ENCODE measurements at regions not wholly inside any gene's neighbourhood (a gene's known extent, or its start where the extent isn't known, plus 50 kb on each side); places are given as distances from the start of the nearest gene placed in this dataset.

- Histone ChIP-seq H3K9me3 (ENCODE audit: low read length) (no peaks in the 10 kb centered on the region), H3K9me2 (replicated peaks; ENCODE audit: low read length) (no peaks in the 10 kb centered on the region), H3F3A (ENCODE audit: low read length, unreplicated experiment) (no peaks in the 10 kb centered on the region), H3K27ac (ENCODE audit: low read length) (no peak overlapping the region), H3K79me2 (ENCODE audit: low read length) (no peaks in the 10 kb centered on the region), H2AFZ (ENCODE audit: low read length) (no peak overlapping the region), H3K36me3 (ENCODE audit: low read depth, low read length) (no peaks in the 10 kb centered on the region), H3K4me2 (ENCODE audit: low read length) (peak overlapping the region; percentile 0; the same call in 1 of the 2 replicates), H3K4me1 (ENCODE audit: insufficient read depth, low read length) (peaks cover 9% of the 10 kb centered on the region), H3K9ac (ENCODE audit: low read length) (no peak overlapping the region), H4K20me1 (ENCODE audit: low read length) (no peaks in the 10 kb centered on the region), H3K4me3 (ENCODE audit: low read length) (no peak overlapping the region), H3K27me3 (ENCODE audit: low read length) (no peaks in the 10 kb centered on the region)
- ChIA-PET CTCF (no interaction called here), POLR2A (ENCODE audit: unreplicated experiment) (no interaction called here)
- ATAC-seq, result peak; percentile 28; the same call in 1 of the 2 replicates
- no TSS peak for BruUV-seq (replicated peaks)
- intact Hi-C loops (cut with micrococcal nuclease), result loop anchor here (1.0 to 10.0 kb wide), 3 partner anchors 163 to 1034 kb away; no protein-coding TSS in a partner anchor
- DNase-seq, result no peak
- TF ChIP-seq, protein P1, sequence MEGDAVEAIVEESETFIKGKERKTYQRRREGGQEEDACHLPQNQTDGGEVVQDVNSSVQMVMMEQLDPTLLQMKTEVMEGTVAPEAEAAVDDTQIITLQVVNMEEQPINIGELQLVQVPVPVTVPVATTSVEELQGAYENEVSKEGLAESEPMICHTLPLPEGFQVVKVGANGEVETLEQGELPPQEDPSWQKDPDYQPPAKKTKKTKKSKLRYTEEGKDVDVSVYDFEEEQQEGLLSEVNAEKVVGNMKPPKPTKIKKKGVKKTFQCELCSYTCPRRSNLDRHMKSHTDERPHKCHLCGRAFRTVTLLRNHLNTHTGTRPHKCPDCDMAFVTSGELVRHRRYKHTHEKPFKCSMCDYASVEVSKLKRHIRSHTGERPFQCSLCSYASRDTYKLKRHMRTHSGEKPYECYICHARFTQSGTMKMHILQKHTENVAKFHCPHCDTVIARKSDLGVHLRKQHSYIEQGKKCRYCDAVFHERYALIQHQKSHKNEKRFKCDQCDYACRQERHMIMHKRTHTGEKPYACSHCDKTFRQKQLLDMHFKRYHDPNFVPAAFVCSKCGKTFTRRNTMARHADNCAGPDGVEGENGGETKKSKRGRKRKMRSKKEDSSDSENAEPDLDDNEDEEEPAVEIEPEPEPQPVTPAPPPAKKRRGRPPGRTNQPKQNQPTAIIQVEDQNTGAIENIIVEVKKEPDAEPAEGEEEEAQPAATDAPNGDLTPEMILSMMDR (conservative IDR thresholded peaks at IDR 0.05; ENCODE audit: low read depth, low read length), result no peak
- no peak for TF ChIP-seq EZH2 (IDR thresholded peaks at IDR 0.05; ENCODE audit: low read length, unreplicated experiment)
- no peak for TF ChIP-seq EZH2phosphoT487 (IDR thresholded peaks at IDR 0.05; ENCODE audit: borderline replicate concordance, low read length)
These were observed 67.8 kb downstream of the CASP12 start for GRCh38 chr11:104830508-104830907.

- Histone ChIP-seq H3K9me3 (ENCODE audit: low read length) (no peaks in the 10 kb centered on the region), H3K4me2 (ENCODE audit: low read length) (peak overlapping the region; percentile 0; the same call in 1 of the 2 replicates), H3K9ac (ENCODE audit: low read length) (no peak overlapping the region), H2AFZ (ENCODE audit: low read length) (no peak overlapping the region), H3K27me3 (ENCODE audit: low read length) (no peaks in the 10 kb centered on the region), H3K4me3 (ENCODE audit: low read length) (no peak overlapping the region), H3K4me1 (ENCODE audit: insufficient read depth, low read length) (peaks cover 9% of the 10 kb centered on the region), H3F3A (ENCODE audit: low read length, unreplicated experiment) (no peaks in the 10 kb centered on the region), H4K20me1 (ENCODE audit: low read length) (no peaks in the 10 kb centered on the region), H3K79me2 (ENCODE audit: low read length) (no peaks in the 10 kb centered on the region), H3K9me2 (replicated peaks; ENCODE audit: low read length) (no peaks in the 10 kb centered on the region), H3K27ac (ENCODE audit: low read length) (no peak overlapping the region), H3K36me3 (ENCODE audit: low read depth, low read length) (no peaks in the 10 kb centered on the region)
- DNase-seq (peak; percentile 85), ATAC-seq (peak; percentile 96)
- ChIA-PET POLR2A (ENCODE audit: unreplicated experiment) (no interaction called here), CTCF (no interaction called here)
- intact Hi-C loops (cut with micrococcal nuclease), result loop anchor here (1.0 to 10.0 kb wide), 3 partner anchors 163 to 1035 kb away; no protein-coding TSS in a partner anchor
- BruUV-seq (replicated peaks), result no TSS peak
- TF ChIP-seq EZH2 (IDR thresholded peaks at IDR 0.05; ENCODE audit: low read length, unreplicated experiment) (no peak), EZH2phosphoT487 (IDR thresholded peaks at IDR 0.05; ENCODE audit: borderline replicate concordance, low read length) (no peak)
- TF ChIP-seq, protein P1 (conservative IDR thresholded peaks at IDR 0.05; ENCODE audit: low read depth, low read length), result no peak
These were observed 68.2 kb downstream of the CASP12 start for GRCh38 chr11:104830080-104830479.

- Histone ChIP-seq H3K9me2 (replicated peaks; ENCODE audit: low read length) (no peaks in the 10 kb centered on the region), H3K27ac (ENCODE audit: low read length) (no peak overlapping the region), H3K4me3 (ENCODE audit: low read length) (no peak overlapping the region), H3K4me1 (ENCODE audit: insufficient read depth, low read length) (peaks cover 9% of the 10 kb centered on the region), H3K4me2 (ENCODE audit: low read length) (no peak overlapping the region), H4K20me1 (ENCODE audit: low read length) (no peaks in the 10 kb centered on the region), H3K9me3 (ENCODE audit: low read length) (no peaks in the 10 kb centered on the region), H3K9ac (ENCODE audit: low read length) (no peak overlapping the region), H3K36me3 (ENCODE audit: low read depth, low read length) (no peaks in the 10 kb centered on the region), H3K79me2 (ENCODE audit: low read length) (no peaks in the 10 kb centered on the region), H2AFZ (ENCODE audit: low read length) (no peak overlapping the region), H3K27me3 (ENCODE audit: low read length) (no peaks in the 10 kb centered on the region), H3F3A (ENCODE audit: low read length, unreplicated experiment) (no peaks in the 10 kb centered on the region)
- ATAC-seq (no peak), DNase-seq (no peak)
- intact Hi-C loops (cut with micrococcal nuclease), result no loop called here
- POLR2A ChIA-PET (ENCODE audit: unreplicated experiment), result no interaction called here
- TF ChIP-seq, protein P1 (conservative IDR thresholded peaks at IDR 0.05; ENCODE audit: low read depth, low read length), result no peak
- TF ChIP-seq EZH2 (IDR thresholded peaks at IDR 0.05; ENCODE audit: low read length, unreplicated experiment) (no peak), EZH2phosphoT487 (IDR thresholded peaks at IDR 0.05; ENCODE audit: borderline replicate concordance, low read length) (no peak)
- BruUV-seq (replicated peaks), result no TSS peak
- CTCF ChIA-PET, result no interaction called here
These were observed 71.5 kb downstream of the CASP12 start for GRCh38 chr11:104826772-104827171.

All from PC-3 (cell line).